Aorta (tissue), 5 donors: ENCODE measurements at regions not wholly inside any gene's neighbourhood (a gene's known extent, or its start where the extent isn't known, plus 50 kb on each side); places are given as distances from the start of the nearest gene placed in this dataset.

Experiments used
- ATAC-seq: fragments of 200-7000 bp; cut with Tn5 transposase; one replicate; pipeline ENCODE4 v1.9.1; 2022; ENCODE audit warnings: moderate library complexity; ENCODE audit not compliant: low FRiP score
- DNase-seq, 2 donors: peaks; one replicate each; pipeline ENCODE4 v3.0.0-alpha.2; 2020
- H3K27ac ChIP-seq, 2 donors: one replicate each; pipeline ENCODE4 v1.5.1; 2013; ENCODE audit warnings: low read length in 2 of 2, mild to moderate bottlenecking in 2 of 2, moderate library complexity in 2 of 2, control low read depth in 1 of 2, inconsistent platforms in 1 of 2, low read depth in 1 of 2
- H3K27me3 ChIP-seq, 2 donors: one replicate each; pipeline ENCODE4 v1.6.1; 2013; ENCODE audit warnings: control low read depth in 1 of 2, low read length in 1 of 2, mild to moderate bottlenecking in 1 of 2, moderate library complexity in 1 of 2; ENCODE audit not compliant: insufficient read depth in 2 of 2, control insufficient read depth in 1 of 2
- H3K36me3 ChIP-seq, 2 donors: one replicate each; pipeline ENCODE4 v1.6.1; 2013; ENCODE audit warnings: control low read depth in 1 of 2, low read length in 1 of 2, mild to moderate bottlenecking in 1 of 2; ENCODE audit not compliant: insufficient read depth in 2 of 2, control insufficient read depth in 1 of 2
- H3K4me1 ChIP-seq, 2 donors: one replicate each; pipeline ENCODE4 v1.6.1; 2013; ENCODE audit warnings: low read length in 2 of 2, control low read depth in 1 of 2, mild to moderate bottlenecking in 1 of 2, moderate library complexity in 1 of 2; ENCODE audit not compliant: insufficient read depth in 2 of 2, control insufficient read depth in 1 of 2
- H3K4me3 ChIP-seq, 2 donors: one replicate each; pipeline ENCODE4 v1.5.1; 2013; ENCODE audit warnings: low read length in 2 of 2, control low read depth in 1 of 2, mild to moderate bottlenecking in 1 of 2
- H3K9me3 ChIP-seq: one replicate; pipeline ENCODE4 v1.6.1; 2013; ENCODE audit warnings: mild to moderate bottlenecking, low read length; ENCODE audit not compliant: control insufficient read depth
- WGBS, 2 donors: extraction: QIAGEN DNeasy Blood & Tissue Kit; methylation state at CpG; one replicate each; pipeline ENCODE4 v1.1.7; 2013; 5-methylcytosine and 5-hydroxymethylcytosine counted together
- intact Hi-C, 2 donors: fragments of 100-400 bp; cut with DNase I; formaldehyde crosslinking; loops; one replicate each; pipeline versions ENCODE4 v1.14.2 to v1.15.0; 2022
- donor health status: healthy with polysubstance abuse.
- donor health status: Bipolar disorder and iron deficiency.
- donor health status: DM: no; HTN: no; CAD: no.
- donor health status: DM: no; HTN: no; CAD: no.
- donor health status: DM: yes; HTN: yes; CAD: no.

GRCh38 chr4:135277068-135277979 is 1075.7 kb upstream of the PABPC4L start:
- Histone ChIP-seq H3K36me3 (no peaks in the 10 kb centered on the region), H3K9me3 (no peaks in the 10 kb centered on the region), H3K4me3 (no peak overlapping the region), H3K27ac (no peak overlapping the region), H3K4me1 (no peaks in the 10 kb centered on the region), H3K27me3 (no peaks in the 10 kb centered on the region)
- intact Hi-C loops, result no loop called here
- DNase-seq (no peak), ATAC-seq (no peak)
- WGBS, 2 donors, result 20 to 22% methylated on average over 5 of the region's 5 CpGs

- no peaks in the 10 kb centered on the region for H3K9me3 ChIP-seq
- DNase-seq (no peak), ATAC-seq (no peak)
- H3K4me3 ChIP-seq, result no peak overlapping the region
- intact Hi-C loops, result no loop called here
- no peaks in the 10 kb centered on the region for H3K27me3 ChIP-seq
- H3K4me1 ChIP-seq, result no peaks in the 10 kb centered on the region
- H3K27ac ChIP-seq, result no peak overlapping the region
- no peaks in the 10 kb centered on the region for H3K36me3 ChIP-seq
- 0 to 9% methylated on average over 1 of the region's 1 CpG for WGBS, 2 donors
Measured at GRCh38 chr4:135274416-135274815, 1072.8 kb upstream of the PABPC4L start.

- no peak for DNase-seq
- H3K36me3 ChIP-seq, result no peaks in the 10 kb centered on the region
- ATAC-seq, result no peak
- 91 to 92% methylated on average over 7 of the region's 7 CpGs for WGBS, 2 donors
- H3K4me3 ChIP-seq, result no peak overlapping the region
- no peak overlapping the region for H3K27ac ChIP-seq
- intact Hi-C loops, result no loop called here
- no peaks in the 10 kb centered on the region for H3K4me1 ChIP-seq
- H3K27me3 ChIP-seq, result no peaks in the 10 kb centered on the region
- no peaks in the 10 kb centered on the region for H3K9me3 ChIP-seq
Measured at GRCh38 chr4:135269125-135269890, 1067.7 kb upstream of the PABPC4L start.

- H3K9me3 ChIP-seq, result no peaks in the 10 kb centered on the region
- intact Hi-C loops, result no loop called here
- no peaks in the 10 kb centered on the region for H3K36me3 ChIP-seq
- no peak overlapping the region for H3K27ac ChIP-seq
- no peaks in the 10 kb centered on the region for H3K4me1 ChIP-seq
- DNase-seq, result no peak
- H3K27me3 ChIP-seq, result no peaks in the 10 kb centered on the region
- WGBS, 2 donors, result 63 to 65% methylated on average over 3 of the region's 3 CpGs
- no peak for ATAC-seq
- no peak overlapping the region for H3K4me3 ChIP-seq
Measured at GRCh38 chr4:135268369-135268768, 1066.8 kb upstream of the PABPC4L start.

- ATAC-seq (no peak), DNase-seq (no peak)
- intact Hi-C loops, result no loop called here
- H3K4me3 ChIP-seq, result no peak overlapping the region
- H3K9me3 ChIP-seq, result no peaks in the 10 kb centered on the region
- WGBS, 2 donors, result 65 to 72% methylated on average over 13 of the region's 13 CpGs
- H3K36me3 ChIP-seq, result no peaks in the 10 kb centered on the region
- H3K4me1 ChIP-seq, result no peaks in the 10 kb centered on the region
- H3K27ac ChIP-seq, result no peak overlapping the region
- H3K27me3 ChIP-seq, result no peaks in the 10 kb centered on the region
Measured at GRCh38 chr4:135267148-135267865, 1065.7 kb upstream of the PABPC4L start.

GRCh38 chr4:135256111-135256510 is 1054.5 kb upstream of the PABPC4L start:
- Histone ChIP-seq H3K36me3 (no peaks in the 10 kb centered on the region), H3K4me3 (no peak overlapping the region), H3K27me3 (no peaks in the 10 kb centered on the region), H3K9me3 (no peaks in the 10 kb centered on the region), H3K27ac (no peak overlapping the region), H3K4me1 (no peaks in the 10 kb centered on the region)
- intact Hi-C loops, result no loop called here
- ATAC-seq, result no peak
- no peak for DNase-seq

- WGBS, 2 donors, result 36 to 37% methylated on average over 1 of the region's 1 CpG
- DNase-seq (no peak), ATAC-seq (no peak)
- Histone ChIP-seq H3K27me3 (no peaks in the 10 kb centered on the region), H3K4me3 (no peak overlapping the region), H3K9me3 (no peaks in the 10 kb centered on the region), H3K4me1 (no peaks in the 10 kb centered on the region), H3K36me3 (no peaks in the 10 kb centered on the region), H3K27ac (no peak overlapping the region)
- intact Hi-C loops, result no loop called here
Measured at GRCh38 chr4:135250040-135250439, 1048.5 kb upstream of the PABPC4L start.

GRCh38 chr4:135249024-135249423 is 1047.4 kb upstream of the PABPC4L start:
- intact Hi-C loops, result no loop called here
- H3K36me3 ChIP-seq, result no peaks in the 10 kb centered on the region
- no peaks in the 10 kb centered on the region for H3K4me1 ChIP-seq
- DNase-seq (no peak), ATAC-seq (no peak)
- H3K9me3 ChIP-seq, result no peaks in the 10 kb centered on the region
- no peak overlapping the region for H3K27ac ChIP-seq
- H3K27me3 ChIP-seq, result no peaks in the 10 kb centered on the region
- WGBS, 2 donors, result 83 to 87% methylated on average over 5 of the region's 5 CpGs
- no peak overlapping the region for H3K4me3 ChIP-seq
